HTR-8/SVneo (cell line): ENCODE measurements at regions not wholly inside any gene's neighbourhood (a gene's known extent, or its start where the extent isn't known, plus 50 kb on each side); places are given as distances from the start of the nearest gene placed in this dataset.

Source experiments
- DNase-seq: peaks from one replicate; pipeline ENCODE4 v3.0.0; 2011; ENCODE audit warnings: low spot score, mixed read lengths; ENCODE audit not compliant: insufficient read length
- FAIRE-seq: peaks from 2 replicates; lab custom pipeline; 2011; peaks lifted over from hg19 to GRCh38; lab: Jason Lieb, UNC

DNA sequence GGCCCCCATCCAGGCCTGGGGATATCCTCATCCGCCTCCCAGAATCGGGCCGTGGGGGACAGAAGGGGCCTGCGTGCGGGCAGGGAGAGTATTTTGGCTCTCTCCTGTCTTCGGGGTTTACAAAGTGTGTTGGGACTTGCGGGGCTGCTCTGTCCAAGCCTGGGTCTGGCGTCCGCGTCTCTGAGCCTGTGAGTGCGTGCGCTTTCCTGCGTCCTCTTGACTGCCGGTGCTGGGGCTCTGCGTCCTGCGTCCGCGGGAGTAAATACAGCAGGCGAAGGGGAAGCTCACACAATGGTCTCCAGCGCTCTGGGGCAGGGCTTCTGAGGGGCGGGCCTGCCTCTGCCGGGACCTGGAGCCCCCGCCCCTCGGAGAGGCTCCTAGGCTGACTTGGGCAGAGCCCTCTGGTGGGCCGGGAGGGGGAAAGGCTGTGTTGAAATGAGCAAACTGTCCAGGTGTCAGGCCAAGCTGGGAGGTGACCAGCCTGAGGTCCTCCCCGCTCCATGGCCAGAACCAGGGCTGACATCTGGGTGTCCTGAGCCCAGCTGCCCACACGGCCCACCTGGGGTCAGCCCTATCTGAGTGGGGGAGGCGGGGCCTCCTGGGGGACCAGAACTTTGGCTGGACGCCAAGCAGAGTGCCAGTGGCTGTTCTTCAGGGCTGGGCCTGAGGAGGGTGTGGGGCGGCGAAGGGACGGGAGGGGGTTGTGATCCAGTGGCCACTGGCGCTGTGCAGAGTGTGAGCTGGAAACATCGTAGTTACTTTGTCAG lies 233.6 kb downstream of the SEC14L1 start:
- peak; percentile 36 for FAIRE-seq
- peak; percentile 72 for DNase-seq

DNA sequence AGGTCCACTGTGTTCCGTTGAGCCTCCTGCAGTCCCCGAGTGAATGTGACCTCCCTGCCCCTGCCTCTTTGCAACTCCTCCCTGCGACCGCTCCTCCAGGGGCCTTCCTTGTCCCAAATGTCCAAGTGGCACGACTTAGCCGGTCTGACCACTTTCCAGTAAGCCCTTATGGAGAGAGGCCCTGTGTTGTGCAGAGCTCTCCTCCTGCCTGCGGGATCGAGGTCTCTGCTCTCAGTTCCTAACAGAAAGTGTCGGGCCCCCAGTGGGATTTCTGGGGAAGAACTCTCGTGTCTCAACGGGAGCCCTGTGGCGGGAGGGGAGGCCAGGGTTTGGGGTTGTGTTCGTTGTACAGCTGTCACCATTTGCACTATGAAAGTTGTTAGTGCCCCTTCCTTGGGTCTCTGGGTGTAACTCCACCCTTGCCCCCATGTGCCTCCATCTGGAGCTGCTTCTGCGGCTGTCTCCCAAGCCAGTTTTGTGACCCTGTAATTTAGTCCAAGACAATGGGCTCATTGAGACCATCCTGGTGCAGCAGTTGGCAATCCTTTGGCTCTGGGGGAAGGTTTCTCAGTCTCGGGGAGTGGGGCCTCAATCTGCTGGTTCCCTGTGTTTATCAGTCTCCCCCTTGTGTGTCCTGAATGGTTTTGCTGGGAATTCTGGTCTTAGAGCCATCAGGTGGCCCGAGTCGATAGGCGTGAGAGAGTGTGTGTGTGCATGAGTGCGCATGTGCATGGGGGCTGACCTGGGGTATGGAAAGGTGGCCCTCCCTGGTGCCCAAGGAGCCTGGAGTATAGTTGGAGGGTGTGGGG lies 234.5 kb downstream of the SEC14L1 start:
- DNase-seq (no peak), FAIRE-seq (no peak)

DNA sequence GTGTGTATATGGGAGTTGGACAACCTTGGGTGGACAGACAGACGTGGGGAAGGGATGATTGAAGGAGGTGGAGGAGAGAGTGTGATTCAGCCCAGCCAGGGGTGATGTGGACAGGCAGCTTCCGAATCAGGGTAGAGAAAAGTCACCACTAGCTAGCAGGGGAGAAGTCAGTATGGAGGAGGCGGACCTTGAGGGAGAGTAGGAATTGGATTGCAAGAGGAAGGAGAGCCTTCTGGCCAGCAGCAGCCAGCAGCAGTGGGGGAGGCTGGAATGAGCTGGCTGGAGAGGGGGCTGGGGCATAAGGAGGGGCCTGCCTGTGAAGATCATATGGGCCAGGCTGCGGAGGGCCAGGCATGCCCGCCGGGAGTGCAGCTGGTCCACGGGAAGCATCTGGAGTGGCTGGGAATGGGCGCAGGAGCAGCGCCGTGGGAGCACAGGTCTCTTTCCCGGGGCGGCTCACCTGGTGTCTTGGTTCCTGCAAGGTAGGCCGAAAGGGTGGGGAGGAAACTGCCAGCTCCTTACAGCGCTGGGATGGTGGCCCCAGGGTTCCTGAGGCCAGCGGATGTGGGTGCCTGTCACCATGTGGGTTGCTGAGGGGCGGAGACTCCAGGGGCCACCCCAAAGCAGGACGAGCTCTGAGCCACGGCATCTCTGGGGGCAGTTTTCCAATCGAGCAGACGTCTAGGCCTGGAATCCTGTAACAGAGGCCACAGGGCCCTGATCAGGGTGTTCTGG lies 235.3 kb downstream of the SEC14L1 start:
- no peak for DNase-seq

DNA sequence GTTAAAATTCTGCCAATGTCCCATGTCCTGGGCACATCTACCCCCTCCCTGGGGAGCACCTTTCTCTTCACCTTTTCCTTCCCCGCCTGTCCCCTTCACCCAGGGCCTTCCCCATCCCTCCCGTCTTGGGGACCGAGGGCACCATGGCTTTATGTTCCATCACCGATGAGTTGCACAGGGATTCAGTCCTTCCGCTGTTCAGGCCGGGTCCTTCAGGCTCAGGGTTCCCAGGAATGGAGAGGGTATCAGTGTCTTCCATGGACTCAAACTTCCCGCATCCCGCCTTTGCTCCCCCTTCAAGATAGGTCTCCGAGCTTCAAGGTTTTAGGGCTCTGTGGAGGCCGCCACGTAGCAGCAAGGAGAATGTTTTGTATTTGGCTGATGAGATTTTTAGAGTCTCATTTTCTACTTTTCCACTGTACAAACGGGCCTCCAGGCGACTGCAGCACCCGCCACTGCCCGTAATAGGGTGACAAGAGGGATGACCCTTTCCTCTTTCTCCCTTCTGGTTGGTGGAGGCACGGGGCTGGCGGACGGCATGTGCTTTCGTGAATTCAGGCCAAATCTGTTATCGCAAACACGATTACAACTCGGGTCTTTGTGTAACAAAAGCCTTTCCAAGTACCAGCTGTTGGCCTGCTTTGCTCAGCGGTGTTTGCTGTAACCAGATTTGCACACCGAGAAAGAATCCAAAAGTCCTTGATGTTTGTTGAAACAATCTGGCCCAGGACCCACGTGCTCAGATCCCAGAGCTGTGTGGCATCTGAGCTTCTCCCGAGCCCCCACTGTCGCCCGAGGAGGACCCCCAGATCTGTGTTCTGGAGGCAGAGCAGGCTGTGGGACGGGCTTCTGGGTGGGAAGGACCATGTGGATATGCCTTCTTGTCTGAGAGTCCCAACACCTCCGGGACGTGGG lies 236.3 kb downstream of the SEC14L1 start:
- peak; percentile 33 for FAIRE-seq
- no peak for DNase-seq

More for the DNA sequence above, 235.3 kb downstream of the SEC14L1 start:
- FAIRE-seq = peak; percentile 87

DNA sequence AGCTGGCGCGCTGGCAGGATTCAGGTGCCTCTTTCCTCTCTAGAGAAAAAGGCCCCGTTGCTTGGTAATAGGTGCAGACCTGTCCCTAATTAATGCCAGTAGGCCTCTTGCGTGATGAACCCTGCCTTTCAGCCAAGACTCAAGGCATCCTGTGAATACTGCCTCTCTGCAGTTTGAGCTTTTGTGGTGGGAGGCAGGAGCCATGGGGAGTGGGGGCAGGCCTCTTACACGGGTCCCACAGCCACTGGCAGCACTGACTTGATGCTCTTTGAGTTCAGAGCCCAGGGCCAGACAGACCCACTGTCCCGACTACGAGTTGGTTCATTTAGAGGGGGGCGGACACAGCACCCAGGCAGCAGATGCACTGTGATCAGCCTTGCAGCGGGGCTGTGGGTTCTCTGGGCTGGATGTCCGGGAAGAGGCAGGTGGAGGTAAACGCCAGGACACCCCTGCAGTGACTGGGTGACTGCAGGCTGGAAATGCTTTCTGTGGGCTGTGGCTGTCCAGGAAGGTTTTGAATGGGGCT lies 237.0 kb downstream of the SEC14L1 start:
- no peak for DNase-seq
- FAIRE-seq = no peak

DNA sequence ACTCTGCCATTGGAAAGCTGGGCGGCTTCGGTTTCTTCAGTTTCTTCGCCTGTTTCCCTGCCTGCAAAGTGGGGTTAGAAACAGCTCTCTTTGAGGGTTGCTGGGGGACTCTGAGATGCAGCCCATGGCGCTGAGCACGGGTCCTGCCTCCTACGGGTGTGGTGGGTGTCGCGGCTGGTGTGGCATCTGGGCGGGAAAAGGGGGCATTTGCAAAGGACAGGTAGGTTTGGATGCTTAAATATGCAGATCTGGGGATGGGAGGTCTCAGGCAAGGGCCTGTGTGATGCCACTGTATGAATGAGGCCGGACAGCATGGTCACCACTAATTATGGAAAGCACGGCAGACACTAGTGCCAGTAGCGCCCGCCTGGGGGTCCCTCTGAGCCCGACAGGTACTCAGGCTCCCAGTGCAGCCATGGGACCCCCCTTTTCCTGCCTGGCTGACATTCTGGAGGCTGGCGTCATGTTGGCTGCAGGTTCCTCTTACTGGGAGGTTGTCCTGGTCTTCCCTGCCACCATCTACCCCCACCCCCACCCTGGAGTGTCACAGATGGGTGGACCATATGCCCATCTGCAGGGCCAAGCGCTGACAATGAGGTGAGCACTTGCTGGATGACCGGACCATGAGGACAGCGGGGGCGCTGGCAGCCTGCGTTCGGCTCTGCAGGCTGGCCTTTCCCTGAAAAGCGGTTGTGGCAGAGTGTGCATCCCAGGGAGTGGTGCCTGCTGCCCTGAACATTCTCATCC lies 237.7 kb downstream of the SEC14L1 start:
- no peak for DNase-seq
- FAIRE-seq = no peak

DNA sequence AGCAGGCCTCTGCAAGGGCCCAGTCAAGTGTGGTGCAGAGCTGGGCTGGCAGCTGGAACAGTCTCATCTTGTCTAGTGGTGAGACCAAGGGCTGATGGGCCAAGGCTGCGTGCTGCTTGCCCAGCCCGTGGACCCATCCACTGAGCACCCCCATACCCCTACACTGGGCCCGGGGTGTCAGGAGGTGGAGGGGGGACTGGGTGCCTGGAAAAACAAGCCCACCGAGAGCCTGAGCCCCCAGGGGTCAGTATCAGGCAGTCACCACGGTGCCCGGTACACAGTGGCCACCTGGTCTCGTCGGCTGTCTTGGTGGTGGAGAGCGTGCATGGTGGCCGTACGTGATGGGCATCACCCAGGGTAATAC lies 238.3 kb downstream of the SEC14L1 start:
- FAIRE-seq = no peak

DNA sequence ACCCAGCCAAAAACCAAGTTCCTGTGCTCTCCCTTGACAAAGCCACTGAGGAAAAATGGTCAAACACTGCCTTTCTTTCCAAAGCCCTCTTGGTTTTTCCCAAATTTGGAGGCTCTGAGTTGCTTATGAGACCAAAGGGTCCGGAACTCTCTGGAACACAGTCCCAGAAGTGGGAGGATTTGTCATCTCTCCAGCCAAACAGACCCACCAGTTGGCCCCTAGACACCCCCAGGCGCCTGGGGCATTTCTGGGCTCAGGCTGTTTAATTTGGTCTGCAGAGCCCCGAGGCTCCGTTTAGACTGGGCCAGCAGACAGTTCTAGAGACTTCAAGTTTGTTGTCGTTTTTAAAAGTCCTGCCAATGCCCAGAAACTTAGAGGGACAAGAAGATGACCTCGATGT lies 239.1 kb downstream of the SEC14L1 start:
- no peak for DNase-seq
- FAIRE-seq = no peak

More for the DNA sequence above, 238.3 kb downstream of the SEC14L1 start:
- no peak for DNase-seq

DNA sequence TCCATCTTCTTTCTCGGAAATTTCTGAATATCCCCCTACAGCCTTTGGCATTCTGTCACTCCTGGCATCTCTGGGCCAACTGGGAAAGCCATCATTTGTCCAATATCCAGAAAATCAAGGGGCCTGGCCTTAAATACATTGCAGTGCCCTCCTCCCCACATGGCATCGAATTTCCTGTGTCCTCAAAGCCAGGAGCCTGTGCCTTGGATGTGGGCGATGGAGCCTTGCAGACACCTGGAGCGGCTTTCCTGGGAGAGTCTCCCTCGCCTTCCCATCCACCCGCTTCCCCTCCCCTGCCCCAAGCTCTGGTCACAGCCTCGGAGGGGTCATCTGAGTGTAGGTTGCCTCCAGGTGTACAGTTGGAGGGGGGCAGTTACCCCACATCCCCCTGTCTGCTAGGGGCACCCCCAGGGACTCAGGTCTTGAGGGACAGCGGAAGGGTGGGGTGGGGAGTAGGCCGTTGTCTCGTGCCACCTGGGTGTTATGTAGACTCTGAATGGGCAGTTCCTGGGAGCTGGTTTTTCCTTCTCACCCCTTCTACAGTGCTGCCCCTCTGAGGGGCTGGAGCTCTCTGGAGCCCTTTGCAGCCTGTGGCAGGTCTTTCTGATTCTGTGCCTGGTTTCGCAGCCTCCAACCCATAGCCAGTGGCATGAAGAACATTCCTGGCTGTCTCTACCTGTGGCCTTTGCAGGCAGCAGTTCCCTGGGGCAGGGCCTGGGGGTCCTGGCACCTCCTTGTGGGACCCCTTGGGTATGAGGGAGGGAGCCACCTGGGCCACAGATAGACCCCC lies 239.8 kb downstream of the SEC14L1 start:
- DNase-seq = no peak
- FAIRE-seq = no peak

DNA sequence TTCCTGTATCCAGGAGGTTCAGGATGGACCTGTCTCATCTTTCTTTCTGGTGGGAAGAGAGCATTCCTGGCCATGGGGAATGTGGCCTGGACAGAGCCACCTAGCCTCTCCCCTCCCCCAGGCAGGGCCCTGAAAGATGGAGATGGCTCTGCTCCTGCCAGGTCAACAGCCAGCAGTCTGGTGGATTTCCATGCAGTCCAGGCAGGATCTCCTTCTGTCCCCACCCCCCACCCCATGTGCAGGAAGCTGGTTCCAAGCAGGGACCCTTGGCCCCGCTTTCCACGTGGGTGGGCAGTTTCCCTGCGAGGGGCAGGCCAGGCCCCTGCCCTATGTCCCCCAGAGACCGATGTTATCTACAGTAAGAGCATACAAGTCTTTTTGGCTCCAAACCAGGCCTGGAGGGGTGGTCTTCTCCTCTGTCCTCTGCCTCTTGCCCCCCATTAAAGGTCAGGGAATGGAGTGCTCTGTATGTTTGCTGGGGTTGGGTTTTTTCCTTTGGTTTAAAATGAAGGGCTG lies 240.5 kb downstream of the SEC14L1 start:
- no peak for DNase-seq
- FAIRE-seq = no peak

DNA sequence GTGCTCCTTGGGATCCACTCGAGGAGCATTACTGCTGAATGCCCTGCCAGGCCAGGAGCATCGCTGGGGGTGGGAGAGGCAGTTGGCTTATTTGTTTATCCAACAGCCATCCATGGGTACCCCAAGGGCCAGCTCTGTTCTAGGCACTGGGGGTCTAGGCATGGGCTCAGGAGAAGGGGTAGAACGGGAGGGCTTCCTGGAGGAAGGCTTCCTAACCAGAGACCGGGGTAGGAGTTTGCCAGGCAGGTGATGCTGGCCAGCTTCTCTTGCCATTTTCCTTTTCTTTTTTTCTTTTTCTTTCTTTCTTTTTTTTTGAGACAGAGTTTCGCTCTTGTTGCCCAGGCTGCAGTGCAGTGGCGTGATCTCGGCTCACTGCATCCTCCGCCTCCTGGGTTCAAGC lies 241.0 kb downstream of the SEC14L1 start:
- DNase-seq (no peak), FAIRE-seq (no peak)

DNA sequence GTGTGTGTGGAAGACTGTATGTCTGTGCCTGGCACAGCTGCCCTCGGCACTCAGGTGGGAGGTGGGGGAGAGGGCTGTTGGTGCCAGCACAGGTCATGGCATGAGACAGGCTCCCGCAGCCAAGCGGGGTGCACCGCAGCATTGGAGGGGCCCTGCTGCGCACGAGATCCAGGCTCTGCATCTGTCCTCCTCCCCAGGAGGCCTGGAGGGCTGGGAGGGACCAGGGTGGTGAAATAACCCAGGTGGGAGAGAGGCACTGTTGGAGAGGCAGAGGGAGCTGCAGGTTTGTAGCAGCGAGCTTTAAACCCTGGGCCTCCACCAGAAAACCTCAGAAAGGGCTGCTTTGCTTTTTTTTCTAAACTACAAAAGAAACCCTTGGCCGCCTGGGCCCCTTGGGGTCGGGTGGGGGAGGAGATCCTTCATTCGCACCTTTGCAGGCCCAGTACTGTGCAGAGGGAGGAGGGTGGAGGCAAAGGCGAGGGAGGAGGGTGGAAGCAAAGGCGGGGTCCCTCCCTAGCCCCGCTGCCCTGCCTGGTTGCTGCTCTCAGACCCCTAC lies 241.7 kb downstream of the SEC14L1 start:
- FAIRE-seq (no peak), DNase-seq (no peak)

DNA sequence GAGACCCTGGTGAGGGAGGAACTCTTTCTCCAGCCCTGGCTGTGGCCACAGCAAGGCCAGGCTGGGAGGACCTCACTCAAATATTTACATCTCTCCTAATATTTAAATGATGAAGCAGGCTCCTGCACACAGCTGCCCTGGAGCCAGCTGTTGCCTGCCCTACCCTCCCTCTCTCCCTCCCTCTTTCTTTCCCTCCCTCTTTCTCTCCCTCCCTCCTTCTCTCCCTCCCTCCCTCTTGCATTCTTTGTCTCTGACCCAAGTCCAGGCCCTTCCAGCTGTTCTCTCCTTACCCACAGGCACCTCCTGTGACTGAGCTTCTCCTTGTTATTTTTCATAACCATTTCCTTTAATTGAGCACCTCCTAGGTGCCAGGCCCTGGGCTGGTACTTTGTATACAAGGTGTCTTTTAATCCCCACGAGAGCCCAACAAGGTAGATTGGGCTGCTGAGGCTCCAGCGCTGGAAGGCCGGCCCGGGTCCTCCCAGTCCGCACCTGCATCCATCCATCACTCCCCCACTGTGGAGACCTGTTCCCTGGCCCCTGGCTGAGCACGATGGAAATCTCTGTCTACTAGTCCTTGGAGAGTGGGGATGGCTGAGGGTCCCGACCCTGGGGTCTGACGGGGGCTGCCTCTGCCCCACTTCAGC lies 242.3 kb downstream of the SEC14L1 start:
- peak; percentile 16 for FAIRE-seq
- DNase-seq = no peak

DNA sequence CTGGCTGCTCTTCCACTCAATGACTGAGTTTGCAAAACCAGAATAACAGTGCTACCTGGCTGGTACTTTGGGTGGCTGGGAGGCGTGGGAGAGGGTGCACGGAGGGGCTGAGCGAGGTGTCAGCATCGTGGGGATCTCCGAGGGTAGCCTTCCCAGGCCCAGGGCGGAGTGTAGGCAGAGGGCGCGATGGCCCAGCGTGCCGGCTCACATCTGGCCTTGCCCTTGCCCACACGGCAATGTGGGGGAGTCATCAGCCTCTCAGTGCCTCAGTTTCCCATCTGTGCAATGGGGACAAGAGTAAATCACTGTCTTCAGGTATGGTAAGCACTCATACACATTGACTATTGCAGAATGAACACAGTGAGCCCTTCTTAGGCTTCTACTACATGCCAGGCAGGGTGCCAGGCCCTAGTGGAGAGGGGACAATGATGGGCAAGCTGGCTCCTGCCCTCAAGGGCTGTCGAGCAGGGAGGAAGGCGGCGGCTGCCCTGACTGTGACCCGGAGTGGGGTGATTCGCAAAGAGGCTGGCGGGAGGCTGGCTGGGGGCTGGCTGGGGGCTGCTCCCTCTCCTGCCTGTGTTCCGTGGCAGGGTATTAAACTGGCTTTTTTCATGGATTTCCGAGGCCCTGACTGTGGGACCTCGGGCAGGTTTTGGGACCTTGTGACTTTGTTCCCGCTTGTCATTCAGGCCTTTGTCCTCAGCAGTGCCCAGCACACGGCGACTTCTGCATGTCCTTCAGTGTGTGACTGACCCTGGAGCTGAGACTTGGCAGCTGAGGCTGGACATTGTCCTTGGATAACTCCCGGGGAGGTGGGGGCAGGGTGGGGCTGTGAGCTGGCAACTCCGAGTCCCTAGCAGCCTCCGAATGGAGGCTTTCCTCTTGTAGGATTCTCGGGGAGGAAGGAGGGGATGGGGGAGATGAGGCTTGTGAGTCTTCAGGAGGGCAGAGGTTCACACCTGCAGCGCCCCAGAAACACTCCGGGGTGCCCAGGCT lies 243.1 kb downstream of the SEC14L1 start:
- peak; percentile 28 for FAIRE-seq
- DNase-seq = no peak

DNA sequence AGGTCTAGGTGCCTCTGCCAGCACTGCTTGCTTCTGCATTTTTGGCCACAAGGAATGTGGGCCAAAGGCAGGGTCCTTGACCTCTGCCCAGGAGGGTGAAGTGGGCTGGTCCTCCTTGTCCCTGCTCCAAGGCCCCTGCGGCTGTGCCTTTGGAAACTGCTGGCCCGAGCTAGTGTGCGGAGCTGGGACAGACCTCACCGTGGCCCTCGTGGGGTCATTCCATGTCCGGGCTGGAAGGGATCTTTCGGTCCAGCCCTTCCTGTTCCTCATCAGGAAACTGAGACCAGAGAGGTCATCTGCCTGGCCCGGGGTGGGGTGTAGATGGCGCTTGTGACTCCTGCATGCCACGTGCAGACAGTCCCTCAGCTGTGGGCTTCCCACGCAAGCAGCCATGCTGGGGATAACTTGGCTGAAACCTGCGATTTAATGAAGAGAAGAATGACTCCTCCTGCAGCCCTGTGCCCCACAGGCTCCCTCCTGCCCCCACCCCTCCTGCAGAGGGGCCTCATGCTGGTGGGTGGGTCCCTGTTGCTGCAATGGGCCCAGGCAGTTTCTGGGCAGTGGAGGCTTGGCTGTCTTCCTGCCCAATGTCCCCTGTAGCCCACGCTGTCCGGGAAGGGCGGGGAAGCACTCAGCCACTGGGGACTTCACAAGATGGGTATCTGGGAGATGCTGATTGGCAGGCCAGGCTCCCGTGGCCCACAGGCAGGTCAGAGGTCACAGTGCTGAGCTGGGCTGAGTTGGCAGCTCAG lies 245.2 kb downstream of the SEC14L1 start:
- FAIRE-seq (peak; percentile 76), DNase-seq (no peak)
